Testis (tissue), 2 donors: ENCODE measurements at regions not wholly inside any gene's neighbourhood (a gene's known extent, or its start where the extent isn't known, plus 50 kb on each side); places are given as distances from the start of the nearest gene placed in this dataset.

Experiments used
- DNase-seq: peaks from one replicate; pipeline ENCODE4 v3.0.0-alpha.2; 2019
- H3K27ac ChIP-seq, 2 donors: fragments of 200-600 bp; sonication (generic); one replicate each; pipeline ENCODE4 v1.5.1; 2019
- H3K27me3 ChIP-seq: fragments of 200-600 bp; sonication (generic); one replicate; pipeline ENCODE4 v1.5.1; 2019
- H3K36me3 ChIP-seq: fragments of 200-600 bp; sonication (generic); one replicate; pipeline ENCODE4 v1.5.1; 2017; ENCODE audit warnings: low read depth; ENCODE audit errors: missing control alignments
- H3K4me1 ChIP-seq: fragments of 200-600 bp; sonication (generic); one replicate; pipeline ENCODE4 v1.5.1; 2019
- H3K4me3 ChIP-seq, 2 donors: fragments of 200-600 bp; sonication (generic); one replicate each; pipeline ENCODE4 v1.5.1; 2017 to 2019
- H3K9me3 ChIP-seq: fragments of 200-600 bp; sonication (generic); one replicate; pipeline ENCODE4 v1.5.1; 2017
- CTCF ChIP-seq, 3 experiments: fragments of 450-650 bp in 2 of 3; fragments of 200-600 bp in 1 of 3; sonication (generic) in 1 of 3; IDR thresholded peaks; one replicate each; pipeline ENCODE4 v1.5.1; 2016 to 2019; ENCODE audit warnings: antibody characterized with exemption in 3 of 3, mild to moderate bottlenecking in 2 of 3, moderate library complexity in 1 of 3
- POLR2A ChIP-seq: fragments of 450-650 bp; IDR thresholded peaks from one replicate; pipeline ENCODE4 v1.6.1; 2017; ENCODE audit warnings: antibody characterized with exemption, mild to moderate bottlenecking, moderate library complexity
- WGBS, 2 donors: methylation state at CpG; one replicate each; pipeline ENCODE4 v1.1.5; 2018; 5-methylcytosine and 5-hydroxymethylcytosine counted together
- intact Hi-C: fragments of 100-400 bp; cut with DNase I; formaldehyde crosslinking; loops from one replicate; pipeline ENCODE4 v1.15.1; 2023; ENCODE audit warnings: low total_unique reads

- H3K4me1 ChIP-seq, result no peaks in the 10 kb centered on the region
- H3K36me3 ChIP-seq, result no peaks in the 10 kb centered on the region
- DNase-seq, result no peak
- TF ChIP-seq CTCF (IDR thresholded peaks at IDR 0.05) (no peak), POLR2A (no peak)
- intact Hi-C loops, result no loop called here
- no peaks in the 10 kb centered on the region for H3K27me3 ChIP-seq
- no peak overlapping the region for H3K27ac ChIP-seq
- H3K4me3 ChIP-seq, result no peak overlapping the region
- H3K9me3 ChIP-seq, result no peaks in the 10 kb centered on the region
- WGBS, 2 donors, result 94 to 95% methylated on average over 4 of the region's 4 CpGs
Observed at GRCh38 chr9:115374724-115375268, 256.8 kb upstream of the TNC start.

- Histone ChIP-seq H3K9me3 (no peaks in the 10 kb centered on the region), H3K36me3 (no peaks in the 10 kb centered on the region), H3K4me3 (no peak overlapping the region), H3K27ac (no peak overlapping the region), H3K4me1 (no peaks in the 10 kb centered on the region), H3K27me3 (no peaks in the 10 kb centered on the region)
- no peak for DNase-seq
- intact Hi-C loops, result no loop called here
- WGBS, 2 donors, result 92% methylated on average over 3 of the region's 3 CpGs
- TF ChIP-seq CTCF (IDR thresholded peaks at IDR 0.05), result no peak
- no peak for TF ChIP-seq POLR2A
Observed at GRCh38 chr9:115378241-115378640, 260.3 kb upstream of the TNC start.

- DNase-seq, result no peak
- TF ChIP-seq CTCF (IDR thresholded peaks at IDR 0.05), result no peak
- no peak for TF ChIP-seq POLR2A
- no peak overlapping the region for H3K27ac ChIP-seq
- no peaks in the 10 kb centered on the region for H3K9me3 ChIP-seq
- no peaks in the 10 kb centered on the region for H3K27me3 ChIP-seq
- no peak overlapping the region for H3K4me3 ChIP-seq
- intact Hi-C loops, result no loop called here
- H3K36me3 ChIP-seq, result no peaks in the 10 kb centered on the region
- H3K4me1 ChIP-seq, result no peaks in the 10 kb centered on the region
Observed at GRCh38 chr9:115378758-115379157, 260.8 kb upstream of the TNC start.

GRCh38 chr9:115379719-115380118 lies 261.8 kb upstream of the TNC start:
- Histone ChIP-seq H3K4me3 (no peak overlapping the region), H3K4me1 (no peaks in the 10 kb centered on the region), H3K27me3 (no peaks in the 10 kb centered on the region), H3K27ac (no peak overlapping the region), H3K36me3 (no peaks in the 10 kb centered on the region), H3K9me3 (no peaks in the 10 kb centered on the region)
- no peak for DNase-seq
- intact Hi-C loops, result no loop called here
- 85 to 93% methylated on average over 3 of the region's 3 CpGs for WGBS, 2 donors
- TF ChIP-seq POLR2A (no peak), CTCF (IDR thresholded peaks at IDR 0.05) (no peak)

GRCh38 chr9:115382865-115383264 lies 264.9 kb upstream of the TNC start:
- no peak for DNase-seq
- intact Hi-C loops, result no loop called here
- 96 to 100% methylated on average over 2 of the region's 2 CpGs for WGBS, 2 donors
- no peaks in the 10 kb centered on the region for H3K36me3 ChIP-seq
- no peaks in the 10 kb centered on the region for H3K27me3 ChIP-seq
- no peak for TF ChIP-seq POLR2A
- TF ChIP-seq CTCF (IDR thresholded peaks at IDR 0.05), result no peak
- H3K4me3 ChIP-seq, result no peak overlapping the region
- no peaks in the 10 kb centered on the region for H3K4me1 ChIP-seq
- no peak overlapping the region for H3K27ac ChIP-seq
- H3K9me3 ChIP-seq, result no peaks in the 10 kb centered on the region
